WERI-Rb-1 (cell line): ENCODE measurements at regions not wholly inside any gene's neighbourhood (a gene's known extent, or its start where the extent isn't known, plus 50 kb on each side); places are given as distances from the start of the nearest gene placed in this dataset.

ENCODE experiments used
- DNase-seq: peaks from one replicate; pipeline ENCODE4 v3.0.0-alpha.2; 2020
- H3K27ac ChIP-seq: fragments of 250-450 bp; sonication (Bioruptor Pico); 2 replicates; pipeline ENCODE4 v1.5.1; 2020; ENCODE audit warnings: mild to moderate bottlenecking, moderate library complexity
- H3K27me3 ChIP-seq: fragments of 250-450 bp; sonication (Bioruptor Pico); 2 replicates; pipeline ENCODE4 v1.5.1; 2021; ENCODE audit warnings: mild to moderate bottlenecking, low read depth, moderate library complexity; ENCODE audit not compliant: insufficient read depth, severe bottlenecking
- H3K36me3 ChIP-seq: fragments of 250-450 bp; sonication (Bioruptor Pico); 2 replicates; pipeline ENCODE4 v1.5.1; 2020; ENCODE audit warnings: mild to moderate bottlenecking, moderate library complexity
- H3K4me3 ChIP-seq: 2 replicates; pipeline ENCODE4 v1.5.1; 2011; ENCODE audit warnings: low read depth, mild to moderate bottlenecking, control low read depth, low read length
- H3K9me3 ChIP-seq: fragments of 250-450 bp; sonication (Bioruptor Pico); 2 replicates; pipeline ENCODE4 v1.5.1; 2021; ENCODE audit warnings: mild to moderate bottlenecking, moderate library complexity; ENCODE audit not compliant: severe bottlenecking
- TF ChIP-seq, protein P1 (sequence below): IDR thresholded peaks from 2 replicates; pipeline ENCODE4 v1.5.1; 2011; ENCODE audit warnings: low read depth, mild to moderate bottlenecking, control low read depth, inconsistent platforms, low read length

DNA sequence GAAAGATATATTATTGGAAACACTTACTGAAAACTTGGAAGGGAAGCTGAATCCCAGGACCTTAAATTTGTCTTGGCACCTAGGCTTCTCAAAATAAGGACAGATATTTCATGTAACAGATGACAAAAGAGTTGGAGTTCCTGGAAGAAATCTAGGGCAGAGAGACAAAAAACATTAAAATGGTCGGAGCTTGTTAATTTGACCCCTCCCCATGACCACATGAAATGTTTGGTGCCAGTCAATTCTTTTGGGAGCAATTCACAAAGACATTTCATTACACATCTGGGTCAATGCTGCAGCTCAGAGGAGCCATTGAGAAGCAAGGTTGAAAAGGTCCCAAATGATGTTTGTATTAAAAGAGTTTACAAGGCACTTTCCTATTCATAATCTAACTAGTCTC lies 162.0 kb upstream of the GUCY1A2 start:
- no peaks in the 10 kb centered on the region for H3K9me3 ChIP-seq
- H3K27me3 ChIP-seq = no peaks in the 10 kb centered on the region
- H3K27ac ChIP-seq = no peak overlapping the region
- TF ChIP-seq, protein P1, sequence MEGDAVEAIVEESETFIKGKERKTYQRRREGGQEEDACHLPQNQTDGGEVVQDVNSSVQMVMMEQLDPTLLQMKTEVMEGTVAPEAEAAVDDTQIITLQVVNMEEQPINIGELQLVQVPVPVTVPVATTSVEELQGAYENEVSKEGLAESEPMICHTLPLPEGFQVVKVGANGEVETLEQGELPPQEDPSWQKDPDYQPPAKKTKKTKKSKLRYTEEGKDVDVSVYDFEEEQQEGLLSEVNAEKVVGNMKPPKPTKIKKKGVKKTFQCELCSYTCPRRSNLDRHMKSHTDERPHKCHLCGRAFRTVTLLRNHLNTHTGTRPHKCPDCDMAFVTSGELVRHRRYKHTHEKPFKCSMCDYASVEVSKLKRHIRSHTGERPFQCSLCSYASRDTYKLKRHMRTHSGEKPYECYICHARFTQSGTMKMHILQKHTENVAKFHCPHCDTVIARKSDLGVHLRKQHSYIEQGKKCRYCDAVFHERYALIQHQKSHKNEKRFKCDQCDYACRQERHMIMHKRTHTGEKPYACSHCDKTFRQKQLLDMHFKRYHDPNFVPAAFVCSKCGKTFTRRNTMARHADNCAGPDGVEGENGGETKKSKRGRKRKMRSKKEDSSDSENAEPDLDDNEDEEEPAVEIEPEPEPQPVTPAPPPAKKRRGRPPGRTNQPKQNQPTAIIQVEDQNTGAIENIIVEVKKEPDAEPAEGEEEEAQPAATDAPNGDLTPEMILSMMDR = no peak
- DNase-seq = no peak
- H3K4me3 ChIP-seq = no peak overlapping the region
- H3K36me3 ChIP-seq = no peaks in the 10 kb centered on the region

DNA sequence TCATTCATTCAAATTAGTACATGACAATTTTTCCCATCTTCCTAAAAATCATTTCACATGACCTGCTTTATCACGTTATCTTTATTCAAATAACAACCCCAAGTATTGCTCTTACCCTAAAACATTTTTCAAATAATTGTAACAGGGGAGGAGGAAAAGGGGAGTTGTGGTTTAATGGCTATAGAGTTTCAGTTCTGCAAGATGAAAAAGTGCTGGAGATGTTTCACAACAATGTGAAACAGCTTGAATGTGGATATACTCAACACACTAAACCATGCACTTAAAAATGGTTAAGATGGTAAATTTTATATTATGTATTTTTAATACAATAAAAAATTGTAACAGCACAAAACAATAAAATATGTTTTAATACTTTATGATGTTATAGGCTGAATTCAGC lies 161.6 kb upstream of the GUCY1A2 start:
- no peak for DNase-seq
- H3K27ac ChIP-seq = no peak overlapping the region
- no peaks in the 10 kb centered on the region for H3K9me3 ChIP-seq
- TF ChIP-seq, protein P1 = no peak
- no peaks in the 10 kb centered on the region for H3K27me3 ChIP-seq
- H3K36me3 ChIP-seq = no peaks in the 10 kb centered on the region
- no peak overlapping the region for H3K4me3 ChIP-seq

DNA sequence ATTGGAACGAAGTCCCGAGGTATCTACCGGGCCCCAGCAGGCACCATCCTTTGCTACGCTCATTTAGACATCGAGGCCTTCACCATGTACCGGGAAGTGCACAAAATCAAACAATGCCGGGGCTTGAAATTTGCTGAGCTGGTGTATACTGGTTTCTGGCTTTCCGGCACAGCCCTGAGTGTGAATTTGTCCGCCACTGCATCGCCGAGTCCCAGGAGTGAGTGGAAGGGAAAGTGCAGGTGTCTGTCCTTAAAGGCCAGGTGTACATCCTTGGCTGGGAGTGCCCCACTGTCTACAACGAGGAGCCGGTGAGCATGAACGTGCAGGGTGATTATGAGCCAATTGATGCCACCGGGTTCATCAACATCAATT lies 158.8 kb upstream of the GUCY1A2 start:
- no peak for DNase-seq
- Histone ChIP-seq H3K36me3 (no peaks in the 10 kb centered on the region), H3K27me3 (no peaks in the 10 kb centered on the region), H3K4me3 (no peak overlapping the region), H3K9me3 (no peaks in the 10 kb centered on the region), H3K27ac (no peak overlapping the region)
- TF ChIP-seq, protein P1 = no peak

DNA sequence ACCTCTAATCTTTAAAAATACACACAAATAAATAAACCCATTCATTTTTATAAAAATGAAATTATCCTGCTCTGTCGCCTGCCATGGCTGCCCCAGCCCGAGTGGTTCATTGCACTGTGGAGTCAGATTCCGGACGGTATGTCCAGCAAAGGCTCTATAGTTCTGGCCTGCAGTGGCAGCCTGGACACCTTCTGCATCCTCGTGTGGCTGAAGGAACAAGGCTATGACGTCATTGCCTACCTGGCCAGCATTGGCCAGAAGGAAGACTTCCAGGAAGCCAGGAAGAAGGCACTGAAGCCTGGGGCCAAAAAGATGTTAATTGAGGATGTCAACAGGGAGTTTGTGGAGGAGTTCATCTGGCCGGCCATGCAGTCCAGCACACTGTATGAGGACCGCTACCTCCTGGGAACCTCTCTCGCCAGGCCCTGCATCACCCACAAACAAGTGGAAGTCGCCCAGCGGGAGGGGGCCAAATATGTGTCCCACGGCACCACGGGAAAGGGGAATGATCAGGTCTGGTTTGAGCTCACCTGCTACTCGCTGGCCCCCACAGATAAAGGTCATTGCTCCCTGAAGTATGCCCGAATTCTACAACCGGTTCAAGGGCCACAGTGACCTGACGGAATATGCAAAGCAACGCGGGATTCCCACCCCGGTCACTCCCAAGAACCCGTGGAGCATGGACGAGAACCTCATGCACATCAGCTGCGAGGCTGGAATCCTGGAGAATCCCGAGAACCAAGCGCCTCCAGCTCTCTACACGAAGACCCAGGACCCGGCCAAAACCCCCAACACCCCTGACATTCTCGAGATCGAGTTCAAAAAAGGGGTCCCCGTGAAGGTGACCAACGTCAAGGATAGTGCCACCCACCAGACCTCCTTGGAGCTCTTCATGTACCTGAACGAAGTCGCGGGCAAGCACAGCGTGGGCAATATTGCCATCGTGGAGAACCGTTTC lies 158.2 kb upstream of the GUCY1A2 start:
- no peak for DNase-seq
- no peak overlapping the region for H3K27ac ChIP-seq
- no peaks in the 10 kb centered on the region for H3K9me3 ChIP-seq
- H3K36me3 ChIP-seq = no peaks in the 10 kb centered on the region
- TF ChIP-seq, protein P1 = no peak
- H3K4me3 ChIP-seq = no peak overlapping the region
- no peaks in the 10 kb centered on the region for H3K27me3 ChIP-seq

DNA sequence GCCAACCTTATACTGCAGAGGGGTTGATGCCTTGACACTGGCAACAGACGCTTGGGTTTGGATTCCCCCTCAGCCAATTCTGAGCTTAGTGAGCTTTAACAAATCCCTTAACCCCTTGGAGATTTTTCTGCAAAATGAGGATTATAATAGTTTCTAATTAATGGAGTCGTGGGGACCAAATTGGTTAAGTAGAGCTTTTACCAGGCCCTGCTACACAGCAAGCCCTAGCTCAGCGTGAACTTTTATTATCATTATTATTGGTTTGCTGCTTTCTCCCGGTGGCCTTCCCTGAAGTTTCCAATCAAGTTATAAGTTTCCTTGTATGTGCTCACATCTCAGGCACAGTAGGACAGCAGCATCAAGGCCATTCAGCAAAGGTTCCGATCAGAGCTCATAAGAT lies 156.6 kb upstream of the GUCY1A2 start:
- Histone ChIP-seq H3K27ac (no peak overlapping the region), H3K27me3 (no peaks in the 10 kb centered on the region), H3K4me3 (no peak overlapping the region), H3K9me3 (no peaks in the 10 kb centered on the region), H3K36me3 (no peaks in the 10 kb centered on the region)
- TF ChIP-seq, protein P1 = no peak
- DNase-seq = no peak
